ENCODE measurements at regions not wholly inside any gene's neighbourhood (a gene's known extent, or its start where the extent isn't known, plus 50 kb on each side); places are given as distances from the start of the nearest gene placed in this dataset.
"Not testable (repeated sequence)": the region's sequence is repeated elsewhere in the genome, so short reads cannot be mapped to it uniquely, and the experiment has no call there.

DNA sequence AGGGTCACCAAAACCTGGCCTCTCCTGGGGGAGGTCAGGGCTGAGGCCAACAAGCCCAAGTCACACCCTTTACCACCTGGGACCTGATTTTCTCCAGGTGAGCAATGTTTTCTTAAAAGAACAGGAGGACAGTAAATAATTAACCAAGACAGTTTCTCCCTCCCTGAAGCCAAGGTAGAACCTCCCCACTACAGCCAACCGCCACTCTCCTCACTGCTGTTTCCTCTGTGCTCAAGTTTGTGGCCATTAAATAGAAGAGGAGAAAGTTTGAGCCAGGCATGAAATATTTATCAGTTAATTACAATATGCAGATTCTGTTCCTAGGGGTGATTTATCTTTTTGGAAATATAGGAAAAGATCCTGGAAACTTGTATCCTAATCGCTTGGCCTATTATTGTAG is 150.6 kb upstream of the ANKRD20A1 start:
- H3K27me3 ChIP-seq; intact Hi-C loops (cut with DNase I); H3K36me3 ChIP-seq (replicated peaks in 1 of 2); DNase-seq; H3K27ac ChIP-seq; H3K4me1 ChIP-seq (replicated peaks in 1 of 2); H3K4me3 ChIP-seq; H3K9me3 ChIP-seq (replicated peaks in 1 of 3): not testable (repeated sequence)
- 88 to 100% (median 100%) methylated on average over 1 of the region's 2 CpGs; no CpG with 5 or more reads in 1 of the 4 donors for WGBS, 4 donors

- peak in 1 of 7 donors; percentile 6 for DNase-seq
- intact Hi-C loops (cut with DNase I) = not testable (repeated sequence)
- 5 to 8% methylated on average over 13 to 15 of the region's 32 CpGs; no CpG with 5 or more reads in 2 of the 4 donors for WGBS, 4 donors
Measured at GRCh38 chr9:67711429-67711828, 147.3 kb upstream of the ANKRD20A1 start.

GRCh38 chr9:67711931-67712330 is 146.8 kb upstream of the ANKRD20A1 start:
- not testable (repeated sequence) for H3K4me3 ChIP-seq

More at GRCh38 chr9:67711429-67711828, 147.3 kb upstream of the ANKRD20A1 start:
- H3K9me3 ChIP-seq (replicated peaks in 1 of 3); H3K27me3 ChIP-seq; H3K4me3 ChIP-seq; H3K27ac ChIP-seq; H3K4me1 ChIP-seq (replicated peaks in 1 of 2); H3K36me3 ChIP-seq (replicated peaks in 1 of 2): not testable (repeated sequence)

GRCh38 chr9:67712956-67713355 is 145.8 kb upstream of the ANKRD20A1 start:
- 48 to 59% (median 57%) methylated on average over 2 to 4 of the region's 9 CpGs for WGBS, 4 donors
- H3K27me3 ChIP-seq; intact Hi-C loops (cut with DNase I); H3K9me3 ChIP-seq (replicated peaks in 1 of 3); H3K27ac ChIP-seq; H3K36me3 ChIP-seq (replicated peaks in 1 of 2); DNase-seq; H3K4me1 ChIP-seq (replicated peaks in 1 of 2); H3K4me3 ChIP-seq: not testable (repeated sequence)

More at GRCh38 chr9:67711931-67712330, 146.8 kb upstream of the ANKRD20A1 start:
- 53 to 69% (median 67%) methylated on average over 5 to 8 of the region's 10 CpGs for WGBS, 4 donors
- H3K27ac ChIP-seq; H3K4me1 ChIP-seq (replicated peaks in 1 of 2); H3K9me3 ChIP-seq (replicated peaks in 1 of 3); H3K27me3 ChIP-seq; H3K36me3 ChIP-seq (replicated peaks in 1 of 2); intact Hi-C loops (cut with DNase I): not testable (repeated sequence)
- DNase-seq = peak in 3 of 7 donors; percentile 0 to 44 (median 3)

DNA sequence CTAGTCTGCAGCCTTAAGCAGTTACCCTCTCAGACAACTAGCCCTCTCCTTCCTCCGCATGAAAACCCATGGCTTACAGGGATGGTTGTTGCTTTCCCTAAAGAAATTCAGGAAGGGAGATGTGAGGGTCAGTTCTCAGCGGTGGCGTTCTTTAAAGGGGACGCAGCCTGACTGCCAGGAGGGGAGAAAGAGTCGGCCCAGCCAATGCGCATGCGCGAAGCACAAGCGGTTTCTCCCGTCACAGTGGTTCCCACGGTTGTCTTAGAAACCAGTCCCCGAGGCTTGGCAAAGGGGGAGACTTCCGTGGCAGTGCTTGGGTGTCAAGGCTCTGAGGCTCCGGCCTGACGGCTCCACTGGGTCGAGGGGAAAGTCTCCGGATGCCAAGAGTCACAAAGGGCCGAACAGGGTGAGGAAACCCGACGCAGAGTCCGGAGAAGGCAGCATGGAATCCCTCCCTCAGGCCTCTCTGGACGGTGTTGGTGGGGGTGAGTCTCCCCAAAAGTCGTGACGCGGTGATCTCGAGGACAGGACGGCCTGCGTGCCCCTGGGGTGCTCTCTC is 140.8 kb upstream of the ANKRD20A1 start:
- DNase-seq = peak; percentile 15 to 68 (median 51)
- H3K27me3 ChIP-seq; H3K4me3 ChIP-seq; H3K27ac ChIP-seq; intact Hi-C loops (cut with DNase I); H3K4me1 ChIP-seq (replicated peaks in 1 of 2); H3K9me3 ChIP-seq (replicated peaks in 1 of 3); H3K36me3 ChIP-seq (replicated peaks in 1 of 2): not testable (repeated sequence)
- 20 to 44% methylated on average over 10 of the region's 28 CpGs; no CpG with 5 or more reads in 2 of the 4 donors for WGBS, 4 donors

DNA sequence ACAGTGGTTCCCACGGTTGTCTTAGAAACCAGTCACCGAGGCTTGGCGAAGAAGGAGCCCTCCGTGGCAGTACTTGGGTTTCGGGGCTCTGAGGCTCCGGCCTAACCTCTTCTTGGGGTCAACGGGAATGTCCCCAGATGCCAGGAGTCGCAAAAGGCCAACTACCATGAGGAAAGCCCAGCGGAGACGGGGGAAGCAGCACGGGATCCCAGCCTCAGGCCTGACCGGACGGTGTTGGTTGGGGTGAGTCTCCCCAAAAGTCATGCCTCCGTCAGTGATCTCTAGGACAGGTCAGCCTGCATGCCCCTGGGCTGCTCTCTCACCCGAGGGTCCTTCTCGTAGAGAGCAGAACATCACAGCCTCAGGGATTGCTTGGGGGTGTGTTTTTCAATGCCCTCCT is 138.2 kb upstream of the ANKRD20A1 start:
- intact Hi-C loops (cut with DNase I); H3K4me3 ChIP-seq; H3K4me1 ChIP-seq (replicated peaks in 1 of 2); H3K27ac ChIP-seq; H3K9me3 ChIP-seq (replicated peaks in 1 of 3); H3K36me3 ChIP-seq (replicated peaks in 1 of 2); H3K27me3 ChIP-seq: not testable (repeated sequence)
- DNase-seq = peak in 5 of 7 donors; percentile 0 to 45 (median 13)
- 87 to 94% (median 91%) methylated on average over 11 to 15 of the region's 16 CpGs for WGBS, 4 donors

DNA sequence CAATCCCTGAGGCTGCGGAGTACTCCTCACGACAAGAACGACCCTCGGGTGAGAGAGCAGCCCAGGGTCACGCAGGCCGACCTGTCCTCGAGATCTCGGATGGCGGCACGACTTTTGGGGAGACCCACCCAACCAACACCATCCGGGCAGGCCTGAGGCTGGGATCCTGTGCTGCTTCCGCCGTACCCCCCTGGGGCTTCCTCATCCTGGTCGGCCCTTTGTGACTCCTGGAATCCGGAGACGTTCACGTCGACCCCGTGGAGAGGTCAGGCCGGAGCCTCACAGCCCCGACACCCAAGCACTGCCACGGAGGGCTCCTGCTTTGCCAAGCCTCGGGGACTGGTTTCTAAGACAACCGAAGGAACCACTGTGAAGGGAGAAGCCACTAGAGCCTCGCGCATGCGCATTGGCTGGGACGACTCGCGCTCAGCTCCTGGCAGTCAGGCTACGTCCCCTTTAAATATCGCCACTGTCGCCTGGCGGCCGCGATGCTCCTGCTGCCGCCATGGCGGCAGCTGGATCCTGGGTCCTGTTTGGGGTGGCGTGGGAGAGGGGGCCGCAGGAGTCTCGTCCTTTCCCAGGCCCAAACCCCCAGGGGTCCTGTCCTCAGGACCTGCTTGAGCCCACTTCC is 136.2 kb upstream of the ANKRD20A1 start:
- H3K36me3 ChIP-seq (replicated peaks in 1 of 2); H3K9me3 ChIP-seq (replicated peaks in 1 of 3); DNase-seq; H3K27ac ChIP-seq; intact Hi-C loops (cut with DNase I); H3K4me1 ChIP-seq (replicated peaks in 1 of 2); H3K27me3 ChIP-seq; H3K4me3 ChIP-seq: not testable (repeated sequence)
- WGBS, 4 donors = no CpG with 5 or more reads among the region's 41 CpGs

GRCh38 chr9:67723185-67723584 is 135.5 kb upstream of the ANKRD20A1 start:
- H3K4me1 ChIP-seq (replicated peaks in 1 of 2); H3K9me3 ChIP-seq (replicated peaks in 1 of 3); H3K36me3 ChIP-seq (replicated peaks in 1 of 2); intact Hi-C loops (cut with DNase I); H3K27me3 ChIP-seq: not testable (repeated sequence)
- 0 to 2% (median 0%) methylated on average over 4 of the region's 15 CpGs; no CpG with 5 or more reads in 1 of the 4 donors for WGBS, 4 donors
- peak; percentile 15 to 54 (median 25) for DNase-seq
- H3K27ac ChIP-seq = peak overlapping the region in 2 of 5 donors; percentile 40 to 62
- H3K4me3 ChIP-seq = peak overlapping the region in 1 of 4 donors; percentile 39

DNA sequence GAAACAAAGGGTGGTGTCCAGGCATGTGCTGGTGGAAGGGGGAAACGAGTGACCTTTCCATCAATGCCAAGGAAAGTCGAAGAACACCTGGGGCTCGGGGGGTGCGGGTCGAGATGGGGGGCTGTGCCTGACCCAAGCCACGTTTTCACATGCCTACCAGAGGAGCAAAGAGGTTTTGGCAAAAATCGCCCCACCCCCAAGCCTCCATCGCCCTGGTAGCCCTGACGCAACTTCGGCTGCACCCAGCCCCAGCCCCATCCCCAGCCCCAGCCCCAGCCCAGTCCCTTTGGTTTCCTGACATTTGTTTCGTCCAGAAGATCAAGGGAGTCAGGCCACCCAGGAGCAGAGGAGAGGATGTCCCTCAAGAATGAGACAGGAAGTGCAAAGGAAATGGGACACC is 133.8 kb upstream of the ANKRD20A1 start:
- H3K27ac ChIP-seq; H3K27me3 ChIP-seq; intact Hi-C loops (cut with DNase I); H3K36me3 ChIP-seq (replicated peaks in 1 of 2); H3K9me3 ChIP-seq (replicated peaks in 1 of 3); H3K4me1 ChIP-seq (replicated peaks in 1 of 2): not testable (repeated sequence)
- H3K4me3 ChIP-seq = peak overlapping the region in 1 of 4 donors; percentile 34
- WGBS, 4 donors = 24 to 32% methylated on average over 5 to 6 of the region's 11 CpGs; no CpG with 5 or more reads in 2 of the 4 donors
- DNase-seq = peak in 6 of 7 donors; percentile 10 to 58 (median 30)

DNA sequence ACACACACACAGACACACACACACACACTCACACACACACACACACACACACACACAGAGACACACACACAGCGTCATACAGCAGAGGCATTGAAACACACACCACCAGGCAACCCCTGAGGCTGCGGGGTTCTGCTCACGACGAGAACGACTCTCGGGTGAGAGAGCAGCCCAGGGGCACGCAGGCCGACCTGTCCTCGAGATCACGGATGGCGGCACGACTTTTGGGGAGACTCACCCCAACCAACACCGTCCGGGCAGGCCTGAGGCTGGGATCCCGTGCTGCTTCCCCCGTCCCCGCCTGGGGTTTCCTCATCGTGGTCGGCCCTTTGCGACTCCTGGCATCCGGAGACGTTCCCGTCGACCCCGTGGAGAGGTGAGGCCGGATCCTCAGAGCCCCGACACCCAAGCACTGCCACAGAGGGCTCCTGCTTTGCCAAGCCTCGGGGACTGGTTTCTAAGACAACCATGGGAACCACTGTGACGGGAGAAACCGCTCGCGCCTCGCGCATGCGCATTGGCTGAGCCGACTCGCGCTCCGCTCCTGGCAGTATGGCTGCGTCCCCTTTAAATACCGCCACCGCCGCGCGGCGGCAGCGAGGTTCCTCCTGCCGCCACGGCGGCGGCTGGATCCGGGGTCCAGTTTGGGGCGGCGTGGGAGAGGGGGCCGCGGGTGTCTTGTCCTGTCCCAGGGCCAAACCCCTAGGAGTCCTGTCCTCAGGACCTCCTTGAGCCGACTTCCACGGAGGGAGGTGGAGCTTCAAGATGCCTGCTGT is 132.3 kb upstream of the ANKRD20A1 start:
- intact Hi-C loops (cut with DNase I); H3K27me3 ChIP-seq; H3K9me3 ChIP-seq (replicated peaks in 1 of 3); H3K4me1 ChIP-seq (replicated peaks in 1 of 2); H3K27ac ChIP-seq; H3K36me3 ChIP-seq (replicated peaks in 1 of 2): not testable (repeated sequence)
- DNase-seq = peak in 3 of 7 donors; percentile 6 to 41 (median 12)
- WGBS, 4 donors = 1 to 5% methylated on average over 19 to 24 of the region's 58 CpGs; no CpG with 5 or more reads in 2 of the 4 donors
- peak overlapping the region in 1 of 4 donors; percentile 38 for H3K4me3 ChIP-seq

DNA sequence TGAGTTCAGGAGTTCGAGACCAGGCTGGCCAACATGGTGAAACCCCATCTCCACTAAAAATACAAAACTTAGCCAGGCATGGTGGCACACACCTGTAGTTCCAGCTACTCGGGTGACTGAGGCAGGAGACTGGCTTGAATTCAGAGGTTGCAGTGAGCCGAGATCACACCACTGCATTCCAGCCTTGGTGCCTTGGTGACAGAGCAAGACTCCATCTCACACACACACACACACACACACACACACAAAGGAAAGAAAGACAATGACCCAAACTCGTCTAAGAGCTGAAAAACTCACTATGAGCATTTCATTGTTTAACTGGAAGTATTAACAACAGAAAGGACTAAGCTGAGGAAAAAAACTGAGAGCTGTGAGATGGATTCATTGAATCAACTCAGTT is 95.6 kb upstream of the ANKRD20A1 start:
- DNase-seq; H3K9me3 ChIP-seq (replicated peaks in 1 of 3); H3K4me1 ChIP-seq (replicated peaks in 1 of 2); H3K27ac ChIP-seq; H3K36me3 ChIP-seq (replicated peaks in 1 of 2); H3K27me3 ChIP-seq; intact Hi-C loops (cut with DNase I); H3K4me3 ChIP-seq: not testable (repeated sequence)
- 50 to 69% (median 63%) methylated on average over 1 to 2 of the region's 4 CpGs; no CpG with 5 or more reads in 1 of the 4 donors for WGBS, 4 donors
